ENCODE measurements at regions not wholly inside any gene's neighbourhood (a gene's known extent, or its start where the extent isn't known, plus 50 kb on each side); places are given as distances from the start of the nearest gene placed in this dataset.
"Not testable (repeated sequence)": the region's sequence is repeated elsewhere in the genome, so short reads cannot be mapped to it uniquely, and the experiment has no call there.

- no peak for DNase-seq (ENCODE audit: low read depth in 4 of 4, low spot score in 2 of 4)
These were observed 236.2 kb upstream of the NRIP1 start for GRCh38 chr21:15301014-15301413.

- DNase-seq (ENCODE audit: low read depth in 4 of 4, low spot score in 2 of 4) = no peak
These were observed 236.9 kb upstream of the NRIP1 start for GRCh38 chr21:15301736-15302135.

DNA sequence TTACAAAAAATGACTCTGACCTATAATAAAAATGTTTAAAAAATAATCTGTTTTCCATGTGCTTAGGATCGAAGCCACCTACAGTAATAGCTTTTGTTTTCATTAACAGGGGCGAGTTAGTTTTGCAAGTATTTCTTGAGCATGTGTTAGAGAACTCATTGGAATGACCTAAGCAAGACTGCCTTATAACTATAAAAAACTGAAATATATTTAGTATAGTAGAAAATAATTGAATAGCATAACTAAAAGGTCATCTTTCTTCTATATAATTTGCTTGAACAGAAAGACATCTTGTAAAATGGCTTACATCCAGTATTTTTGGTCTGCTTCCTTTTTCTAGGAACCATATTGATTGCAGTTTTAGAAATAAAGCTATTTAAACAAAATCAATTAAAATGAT, 241.5 kb upstream of the NRIP1 start:
- DNase-seq (ENCODE audit: low read depth in 4 of 4, low spot score in 2 of 4) = no peak

DNA sequence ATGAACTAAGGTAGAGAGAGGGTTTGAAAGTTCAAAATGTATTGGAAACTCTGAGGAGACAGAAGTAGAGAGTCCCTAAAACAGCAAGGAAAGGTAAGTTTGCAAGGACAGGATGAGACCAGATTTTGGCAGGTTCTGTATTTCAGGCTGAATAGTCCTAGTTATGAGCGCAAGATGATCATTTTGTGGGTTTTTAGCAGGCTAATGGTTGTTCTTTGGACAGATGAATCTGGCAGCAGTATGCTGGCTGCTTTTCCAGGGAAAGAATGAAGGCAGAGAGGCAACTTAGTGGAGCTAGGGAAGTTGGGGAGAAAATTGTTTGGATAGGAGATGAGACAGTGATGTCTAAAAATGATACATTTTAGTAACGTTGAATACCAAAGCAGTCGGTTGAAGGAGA, 243.5 kb upstream of the NRIP1 start:
- no peak for DNase-seq (ENCODE audit: low read depth in 4 of 4, low spot score in 2 of 4)

DNA sequence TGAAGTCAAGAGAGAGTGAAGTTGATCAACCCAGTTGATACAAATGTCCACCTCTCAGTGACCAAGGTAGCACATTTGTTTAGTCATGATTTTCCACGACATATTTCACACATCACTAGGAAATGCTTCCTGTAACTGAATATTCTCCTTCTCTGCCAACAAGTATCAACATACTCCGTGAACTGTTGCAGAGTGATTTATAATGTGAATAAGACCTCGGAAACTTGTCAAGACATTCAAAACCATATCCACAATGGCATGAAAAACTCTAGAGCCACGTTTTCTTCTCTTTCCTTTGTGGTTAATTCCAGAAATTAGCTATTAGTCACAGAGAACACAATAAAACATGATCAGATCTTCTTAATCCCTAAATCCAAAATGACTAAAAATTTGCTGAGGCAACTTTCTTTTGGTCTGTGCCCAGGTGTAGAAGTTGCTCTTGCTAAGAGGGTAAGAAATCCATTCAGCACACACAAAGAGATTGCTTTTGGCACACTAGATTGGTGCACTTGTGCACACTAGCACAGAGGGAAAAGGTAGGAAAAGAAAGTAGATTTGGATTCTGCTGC, 244.3 kb upstream of the NRIP1 start:
- no peak for DNase-seq (ENCODE audit: low read depth in 4 of 4, low spot score in 2 of 4)

DNA sequence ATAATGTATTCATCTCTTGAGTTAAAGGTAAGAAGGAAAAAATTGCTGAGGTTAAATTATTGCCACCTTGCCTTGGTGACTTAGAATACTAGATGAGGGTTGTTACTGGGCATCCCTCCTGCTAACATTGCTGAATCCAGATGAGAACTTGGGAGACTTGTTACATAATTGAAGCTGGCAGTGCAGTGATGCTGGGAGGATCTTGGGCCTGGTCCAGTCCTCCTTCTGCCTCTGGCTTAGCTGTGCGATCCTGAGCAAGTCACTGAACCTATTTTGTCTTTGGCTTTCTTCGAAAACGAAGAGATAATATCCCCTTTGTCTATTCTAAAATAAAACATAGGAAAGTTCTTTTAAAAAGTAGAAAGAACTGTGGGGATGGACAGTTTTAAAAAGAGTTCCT, 244.9 kb upstream of the NRIP1 start:
- DNase-seq (ENCODE audit: low read depth in 4 of 4, low spot score in 2 of 4) = no peak

- DNase-seq (ENCODE audit: low read depth in 4 of 4, low spot score in 2 of 4) = no peak
These were observed 246.7 kb upstream of the NRIP1 start for GRCh38 chr21:15311510-15311909.

DNA sequence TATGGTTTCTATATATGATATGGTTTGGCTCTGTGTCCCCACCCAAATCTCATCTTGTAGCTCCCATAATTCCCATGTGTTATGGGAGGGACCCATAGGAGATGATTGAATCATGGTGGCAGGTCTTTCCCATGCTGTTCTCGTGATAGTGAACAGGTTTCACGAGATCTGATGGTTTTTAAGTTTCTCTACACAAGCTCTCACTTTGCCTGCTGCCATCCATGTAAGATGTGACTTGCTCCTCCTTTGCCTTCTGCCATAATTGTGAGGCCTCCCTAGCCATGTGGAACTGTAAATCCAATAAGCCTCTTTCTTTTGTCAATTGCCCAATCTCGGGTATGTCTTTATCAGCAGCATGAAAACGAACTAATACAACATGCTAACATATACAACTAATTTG, 252.2 kb upstream of the NRIP1 start:
- not testable (repeated sequence) for DNase-seq (ENCODE audit: low read depth in 4 of 4, low spot score in 2 of 4)

DNA sequence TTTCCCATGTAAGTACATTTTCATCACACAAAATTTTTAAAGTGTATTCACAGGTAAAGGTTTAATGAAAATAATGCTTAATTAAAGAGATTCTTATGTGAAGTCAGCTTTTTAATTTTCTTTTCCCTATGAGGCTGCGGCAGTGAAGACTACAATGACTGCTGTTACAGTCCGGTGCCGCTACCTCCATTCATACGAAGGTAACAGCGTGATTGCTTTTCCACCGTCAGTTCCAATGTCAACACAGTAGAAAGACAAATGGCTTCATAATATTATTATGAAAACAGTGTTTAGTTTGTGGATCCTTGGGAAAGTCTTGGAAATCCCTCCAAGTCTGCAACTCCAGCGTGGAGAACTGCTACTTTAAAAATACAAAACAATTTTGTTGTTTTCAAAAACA, 254.9 kb upstream of the NRIP1 start:
- DNase-seq (ENCODE audit: low read depth in 4 of 4, low spot score in 2 of 4) = no peak

- DNase-seq (ENCODE audit: low read depth in 4 of 4, low spot score in 2 of 4) = no peak
These were observed 259.7 kb upstream of the NRIP1 start for GRCh38 chr21:15324542-15324941.

GRCh38 chr21:15326032-15326867, 261.4 kb upstream of the NRIP1 start:
- no peak for DNase-seq (ENCODE audit: low read depth in 4 of 4, low spot score in 2 of 4)

DNA sequence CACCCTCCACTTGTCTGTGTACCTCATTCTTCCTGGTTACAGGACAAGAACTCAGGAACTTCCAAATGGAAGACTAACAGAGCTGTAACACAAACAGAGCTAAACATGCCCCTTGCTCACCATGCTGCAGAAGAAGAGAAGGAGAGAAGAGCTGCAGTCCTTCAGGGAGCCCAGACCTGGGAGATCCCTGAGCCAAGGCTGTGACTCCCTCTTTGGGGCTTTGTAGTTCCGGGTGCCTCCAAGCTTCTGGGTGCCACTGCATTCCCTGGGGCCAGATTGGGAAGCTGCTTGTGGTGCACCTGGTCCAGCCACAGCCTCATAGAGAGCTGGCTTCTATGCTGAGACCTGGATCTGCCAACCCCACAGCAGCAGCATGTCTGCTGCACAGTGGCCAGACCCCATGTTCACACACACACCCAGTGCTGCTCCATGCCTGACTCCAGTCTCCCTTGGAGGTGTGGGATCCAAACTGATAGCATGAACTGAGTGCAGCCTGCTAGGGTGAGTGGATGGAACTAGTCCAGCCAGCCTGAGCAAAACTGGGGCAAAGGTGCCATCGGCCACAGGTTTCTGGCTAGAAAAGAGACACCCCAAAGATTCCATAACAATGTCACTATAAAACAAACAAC, 263.0 kb upstream of the NRIP1 start:
- DNase-seq (ENCODE audit: low read depth in 4 of 4, low spot score in 2 of 4) = no peak

- no peak for DNase-seq (ENCODE audit: low read depth in 4 of 4, low spot score in 2 of 4)
These were observed 264.4 kb upstream of the NRIP1 start for GRCh38 chr21:15329191-15329590.

- no peak for DNase-seq (ENCODE audit: low read depth in 4 of 4, low spot score in 2 of 4)
These were observed 266.1 kb upstream of the NRIP1 start for GRCh38 chr21:15330872-15331271.

- DNase-seq (ENCODE audit: low read depth in 4 of 4, low spot score in 2 of 4) = no peak
These were observed 267.8 kb upstream of the NRIP1 start for GRCh38 chr21:15332572-15332971.

DNA sequence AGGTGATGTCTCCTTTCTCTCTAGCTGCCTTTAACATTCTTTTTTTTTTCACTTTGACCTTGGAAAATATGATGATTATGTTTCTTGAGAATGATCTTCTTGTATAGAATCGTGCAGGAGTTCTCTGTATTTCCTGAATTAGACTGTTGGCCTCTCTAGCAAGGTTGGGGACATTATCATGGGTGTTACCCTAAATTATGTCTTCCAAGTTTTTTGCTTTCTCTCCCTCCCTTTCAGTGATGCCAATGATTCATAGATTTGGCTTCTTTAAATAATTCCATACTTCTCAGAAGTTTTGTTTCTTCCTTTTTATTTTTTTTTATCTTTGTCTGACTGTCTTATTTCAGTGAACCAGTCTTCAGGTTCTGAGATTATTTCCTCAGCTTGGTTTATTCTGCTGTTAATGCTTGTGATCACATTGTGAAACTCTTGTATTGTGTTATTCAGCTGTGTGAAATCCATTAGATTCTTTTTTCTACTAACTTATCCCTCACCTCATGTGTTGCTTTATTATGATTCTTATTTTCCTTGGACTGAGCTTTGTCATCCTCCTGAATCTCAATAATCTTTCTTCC, 268.4 kb upstream of the NRIP1 start:
- no peak for DNase-seq (ENCODE audit: low read depth in 4 of 4, low spot score in 2 of 4)

- DNase-seq (ENCODE audit: low read depth in 4 of 4, low spot score in 2 of 4) = no peak
These were observed 269.2 kb upstream of the NRIP1 start for GRCh38 chr21:15333951-15334350.

- DNase-seq (ENCODE audit: low read depth in 4 of 4, low spot score in 2 of 4) = no peak
These were observed 278.3 kb upstream of the NRIP1 start for GRCh38 chr21:15343066-15343465.

GRCh38 chr21:15352009-15352408, 287.2 kb upstream of the NRIP1 start:
- DNase-seq (ENCODE audit: low read depth in 4 of 4, low spot score in 2 of 4) = no peak

- no peak for DNase-seq (ENCODE audit: low read depth in 4 of 4, low spot score in 2 of 4)
These were observed 288.7 kb upstream of the NRIP1 start for GRCh38 chr21:15353546-15353945.

DNA sequence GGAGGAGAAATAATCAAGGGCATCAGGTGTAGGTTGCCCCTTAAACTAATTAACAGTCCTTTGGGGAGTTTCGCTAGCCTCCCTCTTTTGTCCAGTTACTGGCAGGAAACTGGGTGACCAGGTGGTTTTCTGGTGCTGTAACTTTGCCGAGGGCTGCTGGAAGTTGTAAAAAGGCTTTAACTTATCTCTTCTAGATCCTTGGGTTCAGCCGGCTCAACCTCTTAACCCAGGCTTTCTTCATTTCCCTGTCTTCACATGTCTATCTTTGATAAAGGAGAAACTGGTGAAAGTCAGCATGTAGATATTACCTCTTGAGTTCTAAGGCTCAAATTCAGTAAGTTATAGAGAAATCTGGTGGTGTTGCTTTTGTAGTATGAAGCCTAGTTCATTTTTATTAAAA, 289.7 kb upstream of the NRIP1 start:
- DNase-seq (ENCODE audit: low read depth in 4 of 4, low spot score in 2 of 4) = no peak

DNA sequence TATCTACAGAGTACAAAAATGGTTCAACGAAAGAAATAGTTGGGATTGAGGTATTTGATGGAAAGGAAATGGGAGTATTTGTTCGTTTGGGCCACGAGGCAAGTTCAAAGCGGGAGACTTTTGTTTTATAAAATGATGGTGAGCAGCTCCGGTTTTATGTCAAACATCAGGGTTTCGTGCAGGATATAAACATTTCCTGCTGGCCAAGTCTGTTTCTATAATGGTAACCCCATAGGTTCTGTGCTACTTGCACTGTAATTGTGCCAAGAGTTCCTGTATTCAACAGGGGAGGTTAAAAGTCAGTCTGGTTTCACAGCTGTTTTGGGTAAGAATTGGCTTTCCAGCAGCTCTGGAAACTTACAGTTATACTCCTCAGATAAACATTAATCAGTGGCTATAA, 290.3 kb upstream of the NRIP1 start:
- DNase-seq (ENCODE audit: low read depth in 4 of 4, low spot score in 2 of 4) = no peak
